Fibroblast of skin of scalp (primary cell): ENCODE measurements at regions not wholly inside any gene's neighbourhood (a gene's known extent, or its start where the extent isn't known, plus 50 kb on each side); places are given as distances from the start of the nearest gene placed in this dataset.

Experiments
- DNase-seq: peaks from one replicate; pipeline ENCODE4 v3.0.0-alpha.2; 2013

- DNase-seq = no peak
Observed at GRCh38 chr5:67451640-67452279, 255.2 kb upstream of the CD180 start.

- DNase-seq = no peak
Observed at GRCh38 chr5:67447732-67448131, 251.1 kb upstream of the CD180 start.

GRCh38 chr5:67437905-67438845 is 241.6 kb upstream of the CD180 start:
- peak; percentile 20 for DNase-seq

DNA sequence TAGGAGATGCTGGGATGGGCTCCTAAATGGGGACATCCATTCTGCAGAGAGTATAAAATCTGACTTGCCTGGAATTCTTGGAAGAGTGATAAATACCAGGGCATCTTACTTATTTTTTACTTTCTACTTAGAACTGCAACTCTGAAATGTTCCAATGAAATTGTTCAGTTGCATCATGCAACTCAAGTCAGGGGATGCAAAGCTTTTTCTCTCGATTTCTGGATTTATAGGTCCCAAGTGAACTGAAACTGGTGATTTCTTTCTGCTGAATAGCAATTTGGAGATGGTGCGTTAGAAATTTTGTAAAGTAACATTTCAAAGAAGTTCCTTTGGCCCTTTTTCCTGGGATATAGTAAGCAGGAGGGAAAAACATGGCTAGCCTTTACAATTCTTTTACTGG is 238.4 kb upstream of the CD180 start:
- DNase-seq = no peak

DNA sequence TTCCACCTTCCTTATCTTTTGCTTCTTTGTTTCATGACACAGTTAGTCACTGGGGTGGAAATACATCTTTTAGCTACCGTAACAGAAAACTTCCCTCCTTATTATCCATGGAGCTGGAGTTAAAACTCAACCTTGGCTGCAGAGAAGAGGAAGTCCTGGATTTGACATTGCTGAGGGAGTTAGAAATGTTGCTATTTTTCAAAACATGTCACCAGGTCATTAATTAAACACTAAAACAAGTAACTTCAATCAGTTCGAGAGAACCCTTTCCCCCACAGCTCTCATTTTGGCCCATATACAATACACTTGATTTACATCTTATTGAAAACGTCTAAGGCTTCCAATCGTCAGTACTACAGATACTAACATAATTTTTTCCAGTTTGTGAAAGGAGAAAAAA is 237.9 kb upstream of the CD180 start:
- DNase-seq = no peak

DNA sequence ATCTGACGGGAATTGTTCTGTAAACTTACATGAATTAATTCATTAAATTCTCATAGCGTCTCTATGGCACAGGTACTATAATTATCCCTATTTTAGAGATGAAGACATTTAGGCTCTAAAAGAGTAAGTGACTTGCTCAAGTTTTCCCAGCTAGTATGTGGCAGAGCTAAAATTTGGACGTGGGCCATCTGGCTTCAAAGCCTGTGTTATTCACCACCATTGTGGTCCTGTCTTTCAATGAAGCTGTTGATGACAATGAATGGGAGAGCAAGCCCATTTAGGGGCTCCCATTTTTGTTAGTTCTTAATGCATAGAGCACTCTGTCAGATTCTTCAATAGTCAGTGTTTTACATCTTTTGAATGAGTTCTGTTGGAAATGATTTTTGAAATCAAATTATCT is 236.0 kb upstream of the CD180 start:
- DNase-seq = no peak

- DNase-seq = no peak
Observed at GRCh38 chr5:67431191-67431590, 234.6 kb upstream of the CD180 start.

DNA sequence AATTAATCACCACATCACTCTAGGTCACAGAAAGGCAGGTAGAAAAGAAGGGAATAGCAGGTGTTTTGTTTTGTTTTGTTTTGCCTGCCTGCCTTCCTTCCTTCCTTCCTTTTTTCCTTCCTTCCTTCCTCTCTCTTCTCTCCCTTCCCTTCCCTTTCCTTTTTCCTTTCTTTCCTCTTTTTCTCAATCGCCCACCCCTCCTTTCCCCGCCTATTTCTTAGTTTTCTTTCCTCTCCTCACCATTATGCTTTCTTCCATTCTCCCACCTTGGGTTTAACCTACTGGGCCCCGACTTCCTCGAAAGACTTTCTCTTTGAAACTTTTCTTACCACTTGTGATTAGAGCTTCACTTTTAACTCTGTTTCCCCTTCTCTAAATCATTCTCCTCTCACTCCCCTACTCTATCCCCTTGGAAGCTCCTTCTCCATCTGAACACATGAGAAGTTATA is 231.3 kb upstream of the CD180 start:
- DNase-seq = no peak

GRCh38 chr5:67426961-67427849 is 230.6 kb upstream of the CD180 start:
- DNase-seq = no peak

DNA sequence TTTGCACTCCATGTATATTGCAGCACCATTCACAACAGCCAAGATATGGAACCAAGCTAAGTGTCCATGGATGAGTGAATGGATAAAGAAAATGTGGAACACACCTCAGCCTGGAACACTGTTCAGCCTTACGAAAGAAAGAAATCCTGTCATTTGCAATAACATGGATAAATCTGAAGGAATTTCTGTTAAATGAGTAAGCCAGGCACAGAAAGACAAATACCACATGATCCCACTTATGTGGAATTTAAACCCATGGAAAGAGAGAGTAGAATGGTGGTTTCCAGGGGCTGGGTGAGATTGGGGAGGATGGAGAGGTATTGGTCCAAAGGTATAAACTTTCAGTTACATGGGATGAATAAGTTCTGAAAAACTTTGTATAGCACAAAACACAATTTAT is 228.9 kb upstream of the CD180 start:
- peak; percentile 52 for DNase-seq

DNA sequence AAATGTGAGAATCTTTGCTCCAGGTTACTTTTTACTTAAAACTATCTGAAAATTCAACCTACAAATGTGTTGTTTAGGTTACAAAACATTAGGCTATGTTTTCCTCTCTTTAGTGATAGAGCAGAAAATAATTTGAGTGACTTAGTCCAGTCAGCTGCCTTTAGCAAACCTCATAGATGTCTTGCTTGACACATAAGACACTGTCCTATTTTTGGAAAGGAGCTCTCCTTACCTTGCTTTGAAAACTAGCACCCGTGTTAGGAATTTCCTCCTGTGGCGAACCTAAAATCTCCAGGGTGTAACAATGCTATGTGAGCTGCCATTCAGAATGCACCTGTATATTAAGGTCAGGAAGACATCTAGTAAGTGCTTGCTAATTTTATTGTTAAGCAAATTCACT is 221.2 kb upstream of the CD180 start:
- DNase-seq = no peak

- DNase-seq = no peak
Observed at GRCh38 chr5:67416986-67417385, 220.4 kb upstream of the CD180 start.

DNA sequence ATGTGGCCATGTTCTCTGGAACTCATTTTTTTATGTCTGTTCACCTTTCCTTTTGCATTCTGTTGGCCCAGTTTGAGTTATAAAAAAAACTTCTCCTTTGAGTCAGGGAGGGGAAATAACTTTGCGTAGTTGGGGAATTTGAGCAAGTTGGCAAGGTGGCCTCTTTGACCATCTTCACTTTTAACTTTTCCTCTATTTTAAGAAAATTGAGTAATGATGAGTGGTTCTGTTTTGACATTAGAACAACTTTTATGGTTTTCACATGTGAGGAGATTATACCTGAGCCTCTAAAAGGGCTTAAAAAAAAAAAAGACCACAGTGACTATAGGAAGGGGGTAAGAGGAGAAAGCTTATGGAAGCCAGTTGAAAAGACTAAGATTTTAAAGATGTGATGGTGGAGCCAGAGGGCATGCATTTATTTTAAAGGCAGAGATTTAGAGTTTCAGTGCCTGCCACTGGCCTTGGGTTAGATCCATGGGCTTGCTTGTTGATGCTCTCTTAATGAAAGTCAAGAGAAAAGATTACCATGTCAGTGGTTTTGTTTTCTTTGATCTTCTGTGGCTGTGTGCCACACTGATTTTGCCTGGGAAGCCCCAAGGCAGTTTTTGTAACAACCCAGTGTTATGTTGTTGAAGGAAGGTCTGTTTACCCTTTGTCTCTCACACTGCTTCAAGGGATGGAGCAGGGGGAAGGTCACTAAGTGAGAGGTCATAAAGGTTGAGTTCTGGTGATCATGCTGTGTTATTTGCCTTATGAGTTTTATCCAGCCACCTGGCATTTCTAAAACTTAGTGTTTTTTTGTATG is 219.7 kb upstream of the CD180 start:
- DNase-seq = no peak

GRCh38 chr5:67414712-67415111 is 218.1 kb upstream of the CD180 start:
- DNase-seq = peak; percentile 68

DNA sequence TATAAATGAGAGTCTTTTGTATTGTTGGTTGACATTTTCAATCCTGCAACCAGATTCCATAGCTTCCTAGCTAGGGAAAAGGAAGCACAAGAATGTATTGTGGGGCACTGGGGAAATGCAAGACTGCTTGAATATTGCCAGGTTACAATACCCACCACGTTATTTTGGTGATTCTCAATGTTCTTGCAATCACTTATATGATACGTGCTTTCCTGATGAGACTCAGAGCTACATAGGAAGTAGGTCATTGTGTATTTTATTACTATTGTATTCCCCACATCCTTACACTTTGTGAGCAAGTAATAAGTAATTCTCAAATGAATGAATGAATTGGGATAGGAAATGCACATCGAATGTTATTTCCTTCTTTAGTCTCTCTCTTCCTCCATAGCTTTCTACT is 217.1 kb upstream of the CD180 start:
- DNase-seq = no peak

DNA sequence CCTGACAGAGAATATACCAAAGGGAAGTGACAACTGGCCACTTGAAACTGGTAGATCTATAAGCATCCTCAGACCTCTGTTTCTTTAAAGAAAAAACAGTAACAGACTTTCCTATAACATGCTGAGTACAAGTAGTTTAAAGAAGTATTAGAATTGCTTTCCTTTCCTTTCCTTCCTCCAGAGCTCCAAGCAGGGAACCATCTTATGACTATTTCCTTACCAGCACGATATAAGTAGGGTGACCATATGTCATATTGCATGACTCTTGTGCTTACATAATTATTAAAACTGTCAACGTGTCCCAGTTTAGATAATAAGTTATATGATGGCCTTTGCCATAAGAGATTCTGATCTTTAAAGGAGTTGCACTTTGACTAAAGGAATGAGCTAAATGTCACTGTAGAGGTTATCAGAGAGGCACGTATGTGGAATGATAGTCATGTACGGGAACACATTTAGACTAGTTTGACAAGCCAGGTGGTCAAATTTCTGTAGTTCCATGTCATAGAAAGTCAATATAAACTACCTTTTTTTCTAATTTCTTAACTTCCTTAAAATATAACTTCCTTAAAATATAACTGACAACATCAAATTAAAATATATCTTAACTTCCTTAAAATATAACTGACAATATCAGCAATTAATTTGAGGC is 212.7 kb upstream of the CD180 start:
- DNase-seq = no peak

DNA sequence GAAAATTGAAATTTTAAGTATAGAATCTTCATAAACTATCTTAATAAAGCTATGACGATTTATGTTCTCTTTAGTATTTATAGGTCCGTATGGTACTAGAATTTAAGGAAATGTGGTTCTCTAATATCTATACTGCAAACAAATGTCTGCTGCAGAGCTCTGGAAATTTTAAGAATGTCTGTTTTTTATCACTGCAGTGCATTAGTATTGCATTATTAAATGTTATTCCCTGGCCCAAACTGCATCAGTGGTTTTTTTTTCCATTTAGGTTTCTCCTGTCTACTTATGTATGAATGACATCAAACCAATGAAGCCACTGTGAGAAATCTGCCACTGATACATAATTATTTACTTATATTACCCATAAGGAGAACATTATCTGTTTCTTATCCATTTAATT is 211.4 kb upstream of the CD180 start:
- DNase-seq = no peak

DNA sequence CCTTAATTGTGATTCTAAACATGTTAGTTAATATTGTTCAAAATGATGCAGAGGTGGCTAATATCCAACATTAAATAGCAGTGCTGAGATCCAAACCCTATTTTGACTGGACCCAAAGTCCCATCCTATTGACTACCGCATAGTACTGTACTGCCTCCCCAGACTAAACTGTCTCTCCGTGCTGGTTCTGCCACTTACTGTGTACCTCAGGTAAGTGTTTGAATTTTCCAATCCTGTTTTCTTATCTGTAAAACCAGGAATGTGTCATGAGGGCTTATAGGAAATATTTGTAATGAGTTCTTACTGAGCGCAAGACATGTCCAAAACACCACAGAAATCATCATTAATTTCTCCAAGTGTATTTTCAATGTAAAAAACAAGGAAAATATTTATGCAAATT is 209.2 kb upstream of the CD180 start:
- no peak for DNase-seq

DNA sequence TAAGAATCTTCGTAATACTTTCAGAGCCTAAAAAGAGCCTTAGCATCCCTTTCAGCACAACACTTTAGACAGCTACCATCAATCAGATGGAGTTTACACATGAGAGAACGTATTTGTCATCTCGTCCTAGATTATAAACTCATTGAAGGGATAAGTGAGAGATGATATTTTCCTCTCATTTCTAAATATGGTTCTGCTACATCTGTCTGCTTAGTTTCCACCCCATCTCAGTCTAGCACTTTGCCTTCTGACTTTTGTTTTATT is 208.4 kb upstream of the CD180 start:
- no peak for DNase-seq

- DNase-seq = peak; percentile 63
Observed at GRCh38 chr5:67404256-67405100, 207.9 kb upstream of the CD180 start.

- DNase-seq = no peak
Observed at GRCh38 chr5:67402526-67402925, 205.9 kb upstream of the CD180 start.
